Ovary (tissue), 3 donors: ENCODE measurements at regions not wholly inside any gene's neighbourhood (a gene's known extent, or its start where the extent isn't known, plus 50 kb on each side); places are given as distances from the start of the nearest gene placed in this dataset.

Experiments used
- CTCF ChIP-seq, 3 donors: fragments of 450-650 bp in 2 of 3; fragments of 200-600 bp in 1 of 3; IDR thresholded peaks; one replicate each; pipeline versions ENCODE4 v1.5.1 to v1.8.0; 2016 to 2022; ENCODE audit warnings: antibody characterized with exemption in 3 of 3, mild to moderate bottlenecking in 1 of 3
- EP300 ChIP-seq: sonication (generic); formaldehyde crosslinking; IDR thresholded peaks from one replicate; pipeline ENCODE4 v1.6.1; 2017; ENCODE audit warnings: antibody characterized with exemption
- POLR2A ChIP-seq: fragments of 450-650 bp; IDR thresholded peaks from one replicate; pipeline ENCODE4 v1.6.1; 2017; ENCODE audit warnings: antibody characterized with exemption, mild to moderate bottlenecking, moderate library complexity
- donor health status: DM: no; HTN: no; CAD: no.

GRCh38 chr10:37534166-37534565 is 323.2 kb downstream of the ZNF248 start:
- TF ChIP-seq CTCF (IDR thresholded peaks at IDR 0.05) (no peak), POLR2A (no peak), EP300 (no peak)
